Activated T-helper 9 cell treated with anti-CD3 and anti-CD28 coated beads, Interleukin-2, amount 50 U/mL, for 16 hours (primary cell): ENCODE measurements at regions not wholly inside any gene's neighbourhood (a gene's known extent, or its start where the extent isn't known, plus 50 kb on each side); places are given as distances from the start of the nearest gene placed in this dataset.

ENCODE experiments used
- DNase-seq: peaks from one replicate; pipeline ENCODE4 v3.0.0-alpha.2; 2020; ENCODE audit warnings: low read depth

- no peak for DNase-seq
These were observed 117.2 kb upstream of the NAV2 start for GRCh38 chr11:19595499-19595839.

DNA sequence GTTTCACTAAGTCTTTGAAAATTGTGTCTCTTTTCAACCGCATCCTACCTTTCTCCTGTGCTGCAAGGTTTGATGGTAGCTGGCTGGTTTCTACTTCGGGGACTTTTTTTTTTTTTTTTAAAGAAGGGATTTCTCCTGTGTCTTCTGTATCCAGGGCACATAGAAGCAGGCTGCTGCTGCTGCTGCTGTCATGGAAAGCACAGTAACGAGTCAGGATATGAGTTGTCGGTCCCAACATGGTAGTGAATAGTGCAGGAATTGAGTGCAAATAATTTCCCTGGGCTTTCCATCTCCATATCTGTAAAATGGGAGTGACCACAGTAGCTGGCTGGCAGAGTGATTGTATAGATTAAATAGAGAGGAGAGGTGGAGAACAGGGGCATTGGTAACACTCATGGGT, 118.3 kb upstream of the NAV2 start:
- no peak for DNase-seq

DNA sequence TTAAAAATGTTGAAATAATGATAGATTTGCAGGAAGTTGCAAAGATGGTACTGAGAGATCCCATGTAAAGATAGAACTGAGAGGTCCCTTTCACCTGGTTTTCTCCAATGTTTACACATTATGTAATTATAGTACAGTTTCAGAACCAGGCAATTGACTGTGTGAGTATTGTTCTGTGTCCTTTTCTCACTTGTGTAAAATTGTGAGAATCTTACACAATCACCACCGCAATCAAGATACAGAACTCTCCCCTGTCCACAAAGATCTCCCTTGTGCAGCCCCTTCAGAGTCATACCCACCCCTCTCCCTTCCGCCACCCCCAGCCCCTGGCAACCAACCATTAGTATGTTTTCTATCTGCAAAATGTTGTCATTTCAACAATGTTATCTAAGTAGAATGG, 119.8 kb upstream of the NAV2 start:
- DNase-seq: no peak

DNA sequence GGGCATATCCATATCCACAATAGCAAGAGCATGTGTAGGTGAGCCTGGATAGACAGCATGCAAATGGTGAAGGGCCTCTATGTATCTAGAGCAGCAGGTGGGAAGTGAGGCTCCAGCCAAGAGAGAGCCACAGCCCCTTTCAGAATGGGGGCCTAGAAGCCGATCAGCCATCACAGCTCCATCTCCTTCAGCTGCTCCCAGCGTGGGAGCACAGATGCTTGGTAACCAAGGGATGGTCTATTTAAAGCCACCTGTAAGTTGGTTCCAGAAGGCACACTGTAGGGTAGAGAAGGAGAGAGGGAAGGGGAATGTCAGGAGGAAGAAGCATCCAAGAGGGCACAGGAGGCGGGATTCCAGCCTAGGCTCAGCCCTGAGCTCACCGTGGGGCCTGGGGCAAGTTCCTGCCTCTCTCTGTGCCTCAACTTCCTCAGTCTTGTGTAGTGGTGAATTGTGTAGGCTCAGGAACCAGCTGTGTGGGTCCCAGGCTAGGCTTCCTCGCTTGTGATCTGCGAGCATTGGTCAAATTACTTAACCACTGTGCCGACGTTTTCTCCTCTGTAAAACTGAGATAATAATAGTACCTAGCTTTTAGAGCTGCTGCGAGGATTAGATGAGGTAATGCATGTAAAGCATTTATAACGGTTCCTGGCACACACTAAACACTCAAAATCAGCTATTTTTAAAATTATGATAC, 122.9 kb upstream of the NAV2 start:
- DNase-seq: no peak

DNA sequence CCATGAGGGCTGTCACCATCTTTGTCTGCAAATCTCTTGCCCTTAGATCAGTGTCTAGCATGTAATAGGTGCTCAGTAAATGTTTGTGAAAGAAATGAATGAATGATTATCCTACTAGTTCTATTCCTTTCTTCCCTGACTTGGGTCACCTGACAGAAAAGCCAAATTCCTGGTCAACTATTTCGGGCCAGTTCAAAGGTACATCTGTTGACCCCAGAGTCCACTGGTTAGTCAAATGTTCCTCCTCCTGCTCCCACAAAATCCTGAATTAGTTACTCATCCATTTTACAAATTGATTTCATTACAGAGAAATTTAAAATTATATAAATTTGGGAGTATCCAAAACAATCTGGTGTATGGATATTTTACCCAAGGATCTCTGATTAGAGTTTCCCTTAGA, 124.7 kb upstream of the NAV2 start:
- DNase-seq: no peak

DNA sequence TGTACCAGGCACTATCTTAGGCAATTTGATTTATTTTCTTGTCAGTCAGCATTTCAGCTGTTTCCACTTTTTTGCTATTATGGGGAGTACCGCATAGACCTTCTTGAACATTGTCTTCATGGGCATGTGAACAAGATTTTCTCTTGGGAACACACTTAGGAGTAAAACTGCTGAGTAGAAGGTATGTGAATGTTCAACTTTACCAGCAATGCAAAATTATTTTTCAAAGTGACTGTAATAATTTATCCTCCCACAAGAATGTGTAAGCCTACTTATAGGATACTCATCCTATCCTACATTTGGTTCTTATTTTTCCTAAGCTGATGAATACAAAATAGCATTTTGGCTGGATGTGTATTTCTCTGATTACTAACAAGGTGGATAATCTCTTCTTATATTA, 132.0 kb upstream of the NAV2 start:
- DNase-seq: no peak

- no peak for DNase-seq
These were observed 132.7 kb upstream of the NAV2 start for GRCh38 chr11:19579957-19580356.

DNA sequence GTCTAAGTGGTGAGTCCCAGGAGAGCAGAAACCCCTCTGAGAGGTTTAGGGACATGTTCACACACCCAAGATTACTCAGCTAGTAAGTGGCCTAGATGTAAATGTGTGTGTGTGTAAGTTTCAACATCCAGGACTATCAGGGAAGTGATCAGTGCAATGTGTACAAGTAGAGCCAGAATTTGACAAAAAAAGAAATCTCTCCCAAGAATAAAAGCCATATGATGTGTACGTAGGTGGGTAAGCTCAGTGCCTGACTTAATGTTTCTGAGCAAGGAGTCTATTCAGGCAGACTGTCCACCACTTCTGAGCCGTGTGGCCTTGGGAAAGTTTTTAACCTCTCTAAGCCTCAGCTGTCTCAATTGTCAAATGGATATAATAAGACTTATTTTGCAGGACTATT, 133.8 kb upstream of the NAV2 start:
- DNase-seq: no peak

GRCh38 chr11:19577976-19578619, 134.5 kb upstream of the NAV2 start:
- DNase-seq: no peak

GRCh38 chr11:19577391-19577975, 135.2 kb upstream of the NAV2 start:
- DNase-seq: no peak

DNA sequence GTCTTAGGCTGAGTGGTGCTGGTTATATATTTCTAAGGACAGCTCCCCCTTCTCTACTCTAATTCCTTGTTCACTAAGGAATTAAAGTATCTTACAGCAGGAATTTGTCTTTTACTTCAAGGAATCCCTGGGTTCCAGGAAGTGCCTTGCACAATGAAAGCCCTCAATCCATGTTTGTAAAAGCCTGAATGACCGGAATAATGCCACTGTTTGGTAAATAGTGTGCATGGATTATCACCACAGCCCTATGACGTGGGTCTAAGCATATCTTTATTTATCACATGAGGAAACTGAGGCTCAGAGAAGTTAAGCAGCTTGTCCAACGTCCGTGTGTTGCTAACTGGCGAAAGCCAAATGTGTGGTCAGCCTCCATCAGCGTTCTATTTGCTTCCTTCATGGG, 135.7 kb upstream of the NAV2 start:
- DNase-seq: no peak

- DNase-seq: no peak
These were observed 136.6 kb upstream of the NAV2 start for GRCh38 chr11:19576054-19576453.

GRCh38 chr11:19574916-19575315, 137.7 kb upstream of the NAV2 start:
- DNase-seq: no peak

- no peak for DNase-seq
These were observed 139.0 kb upstream of the NAV2 start for GRCh38 chr11:19573666-19574065.

DNA sequence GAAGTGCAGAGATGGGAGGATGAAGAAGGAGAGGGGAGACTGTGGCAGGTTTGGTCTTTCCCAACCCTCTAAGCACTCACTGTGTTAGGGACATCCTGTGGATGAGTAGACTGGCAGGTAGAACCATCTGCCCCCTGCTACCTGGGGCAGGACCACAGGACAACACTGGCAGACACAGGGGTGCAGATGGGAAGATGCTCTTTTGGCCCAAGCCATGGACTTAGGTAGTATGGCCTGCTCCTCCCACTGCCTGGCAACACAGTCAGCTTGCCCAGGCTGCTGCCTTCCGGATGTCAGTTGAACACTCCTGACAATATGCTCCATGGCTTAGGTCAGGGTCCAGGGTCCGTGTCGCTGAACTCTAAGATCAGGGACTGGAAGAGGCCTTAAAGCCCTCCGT, 140.7 kb upstream of the NAV2 start:
- DNase-seq: no peak

DNA sequence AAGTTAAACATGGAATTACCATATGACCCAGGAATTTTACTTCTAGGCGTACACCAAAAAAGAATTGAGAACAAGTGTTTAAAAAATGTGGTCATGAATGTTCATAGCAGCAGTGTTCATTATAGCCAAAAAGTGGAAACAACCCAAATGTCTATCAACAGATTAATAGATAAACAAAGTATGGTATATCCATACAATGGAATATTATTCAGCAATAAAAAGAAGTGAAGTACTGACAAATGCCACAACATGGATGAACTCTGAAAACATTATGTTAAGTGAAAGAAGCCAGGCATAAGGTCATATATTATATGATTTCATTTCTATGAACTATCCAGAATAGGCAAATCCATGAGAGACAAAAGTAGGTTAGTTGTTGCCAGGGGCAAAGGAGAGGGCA, 141.7 kb upstream of the NAV2 start:
- no peak for DNase-seq

- DNase-seq: no peak
These were observed 144.6 kb upstream of the NAV2 start for GRCh38 chr11:19567996-19568395.

GRCh38 chr11:19566583-19567379, 145.9 kb upstream of the NAV2 start:
- no peak for DNase-seq

- DNase-seq: no peak
These were observed 147.0 kb upstream of the NAV2 start for GRCh38 chr11:19565639-19566038.

GRCh38 chr11:19562156-19562555, 150.5 kb upstream of the NAV2 start:
- DNase-seq: no peak

DNA sequence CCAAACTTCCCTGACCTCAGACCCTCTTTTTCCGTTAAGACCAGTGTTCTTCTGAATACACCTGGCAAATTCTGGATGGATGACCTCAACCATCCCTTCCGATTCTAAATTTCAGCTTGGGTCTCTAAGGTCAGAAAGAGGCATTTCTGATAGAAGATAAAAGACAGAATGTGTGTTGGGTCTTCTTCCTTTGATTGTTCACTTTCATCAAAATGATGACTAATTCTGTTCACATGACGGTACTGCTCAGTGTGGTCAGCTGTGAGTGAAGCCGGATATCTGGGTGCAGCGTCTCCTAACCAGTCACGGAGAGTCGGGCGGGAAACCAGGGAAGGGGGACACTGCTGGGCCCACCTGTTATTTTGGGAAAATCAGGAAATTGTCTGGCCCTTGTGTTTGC, 151.6 kb upstream of the NAV2 start:
- DNase-seq: no peak

GRCh38 chr11:19560156-19560555, 152.5 kb upstream of the NAV2 start:
- DNase-seq: no peak

- no peak for DNase-seq
These were observed 152.9 kb upstream of the NAV2 start for GRCh38 chr11:19559746-19560145.
